Fibroblast of skin of right quadriceps (primary cell): ENCODE measurements at regions not wholly inside any gene's neighbourhood (a gene's known extent, or its start where the extent isn't known, plus 50 kb on each side); places are given as distances from the start of the nearest gene placed in this dataset.
A peak's percentile ranks its signal among the peaks of the same experiment; 100 is the strongest.
"Not testable (repeated sequence)": the region's sequence is repeated elsewhere in the genome, so short reads cannot be mapped to it uniquely, and the experiment has no call there.

Experiments
- DNase-seq: peaks from one replicate; pipeline ENCODE4 v3.0.0-alpha.2; 2013

DNA sequence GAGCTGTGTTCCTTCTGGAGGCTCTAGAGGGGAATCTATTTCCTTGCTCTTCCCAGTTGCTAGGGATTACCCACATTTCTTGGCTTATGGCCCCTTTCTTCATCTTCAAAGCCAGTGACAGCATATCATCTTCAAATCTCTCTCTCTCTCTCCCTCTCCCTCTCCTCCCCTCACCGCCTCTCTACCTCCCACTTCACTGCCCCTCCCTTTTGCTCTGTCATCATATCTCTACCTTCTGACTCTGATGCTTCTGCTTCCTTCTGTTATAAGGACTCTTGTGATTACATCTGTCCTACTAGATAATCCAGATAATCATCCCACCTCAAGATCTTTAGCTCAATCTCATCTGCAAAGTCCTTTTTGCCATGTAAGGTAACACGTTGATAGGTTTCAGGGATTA lies 93.1 kb upstream of the TEX13D start:
- DNase-seq = no peak

GRCh38 chrX:124239911-124240310 lies 92.5 kb upstream of the TEX13D start:
- no peak for DNase-seq

DNA sequence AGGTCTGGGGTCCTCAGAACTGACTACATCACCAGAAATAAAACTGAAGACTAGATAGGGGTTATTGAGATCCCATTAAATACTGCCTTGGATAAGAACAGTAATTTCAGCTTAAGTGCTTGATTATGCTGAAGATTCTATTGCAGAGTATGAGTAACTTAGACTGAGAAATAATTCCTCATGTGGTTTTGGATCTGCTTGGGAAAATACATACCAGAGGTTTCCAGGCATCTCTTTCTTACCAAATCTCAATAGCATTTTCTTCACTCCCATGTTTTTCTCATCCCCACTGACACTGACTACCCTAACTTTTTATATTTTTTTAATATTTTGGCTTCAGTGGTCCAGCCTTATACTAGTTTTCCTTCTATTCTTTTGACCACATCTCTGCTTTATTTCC lies 92.0 kb upstream of the TEX13D start:
- DNase-seq = peak; percentile 57

GRCh38 chrX:124242131-124242530 lies 90.3 kb upstream of the TEX13D start:
- peak; percentile 39 for DNase-seq

DNA sequence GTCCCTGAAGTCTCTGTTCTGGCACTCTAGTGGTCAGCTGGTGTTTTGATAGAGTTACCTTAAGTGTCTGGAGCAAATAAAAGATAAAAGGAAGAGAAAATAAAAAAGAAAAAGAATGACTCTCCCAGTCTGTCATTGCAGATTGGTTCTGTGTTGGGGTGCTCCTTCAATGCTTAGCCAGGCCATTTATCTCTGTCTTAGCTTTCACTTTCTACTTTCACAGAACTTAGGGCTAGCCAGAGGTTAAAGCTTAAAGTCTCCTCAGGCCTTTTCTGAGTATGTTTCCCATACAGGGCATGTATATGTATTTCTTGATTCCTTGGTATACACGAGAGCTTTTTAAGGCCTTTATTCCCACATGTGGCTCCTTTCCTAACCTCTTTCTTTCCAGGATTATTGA lies 83.1 kb upstream of the TEX13D start:
- DNase-seq = no peak

DNA sequence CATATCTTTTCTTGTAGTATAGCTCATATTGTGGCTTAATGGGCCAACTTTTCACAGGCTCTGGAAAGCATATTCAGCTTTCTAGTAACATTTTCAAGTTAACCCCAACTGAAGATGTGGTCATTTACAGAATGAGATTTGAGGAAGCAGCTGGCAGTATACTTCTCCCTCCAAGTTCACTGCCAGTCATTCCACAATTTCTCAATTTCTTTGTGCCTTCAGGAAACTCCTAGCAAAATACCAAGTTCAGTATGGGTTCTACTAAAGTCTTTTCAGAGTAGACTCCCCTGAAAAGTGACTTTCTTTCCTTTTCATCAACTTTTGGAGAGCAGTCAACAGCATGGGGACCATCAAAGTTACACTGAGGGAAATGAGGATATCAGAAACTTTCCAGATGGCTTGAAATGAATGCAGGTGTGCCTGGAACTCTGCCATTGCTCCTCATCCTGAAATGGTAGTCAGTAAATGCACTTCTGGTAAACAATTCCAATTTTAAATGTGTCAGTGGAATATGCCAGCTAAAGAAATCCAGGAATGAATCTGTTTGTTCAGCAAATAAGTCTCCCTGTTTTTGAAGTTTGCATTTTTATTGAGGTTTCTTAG lies 81.5 kb upstream of the TEX13D start:
- no peak for DNase-seq

GRCh38 chrX:124254611-124255010 lies 77.8 kb upstream of the TEX13D start:
- no peak for DNase-seq

DNA sequence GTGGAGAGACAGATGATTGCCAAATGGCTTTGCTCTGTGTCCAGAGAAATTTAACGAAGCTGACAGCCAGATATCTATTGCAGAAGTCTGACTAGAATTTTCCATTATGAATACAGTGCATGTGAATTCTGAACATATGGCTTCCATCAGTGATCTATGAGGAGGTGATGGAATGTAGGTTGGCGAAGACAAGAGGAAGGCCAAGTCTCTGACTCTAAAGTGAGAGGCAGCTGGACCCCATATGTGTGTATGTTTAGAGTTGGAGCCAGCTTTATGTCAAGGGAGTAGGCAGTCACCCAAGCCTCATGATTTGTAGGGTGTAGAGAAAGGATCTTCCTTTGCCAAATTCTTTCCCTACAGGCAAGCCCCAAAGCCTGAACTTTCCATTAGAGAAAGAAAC lies 76.2 kb upstream of the TEX13D start:
- peak; percentile 96 for DNase-seq

GRCh38 chrX:124256629-124257380 lies 75.7 kb upstream of the TEX13D start:
- no peak for DNase-seq

DNA sequence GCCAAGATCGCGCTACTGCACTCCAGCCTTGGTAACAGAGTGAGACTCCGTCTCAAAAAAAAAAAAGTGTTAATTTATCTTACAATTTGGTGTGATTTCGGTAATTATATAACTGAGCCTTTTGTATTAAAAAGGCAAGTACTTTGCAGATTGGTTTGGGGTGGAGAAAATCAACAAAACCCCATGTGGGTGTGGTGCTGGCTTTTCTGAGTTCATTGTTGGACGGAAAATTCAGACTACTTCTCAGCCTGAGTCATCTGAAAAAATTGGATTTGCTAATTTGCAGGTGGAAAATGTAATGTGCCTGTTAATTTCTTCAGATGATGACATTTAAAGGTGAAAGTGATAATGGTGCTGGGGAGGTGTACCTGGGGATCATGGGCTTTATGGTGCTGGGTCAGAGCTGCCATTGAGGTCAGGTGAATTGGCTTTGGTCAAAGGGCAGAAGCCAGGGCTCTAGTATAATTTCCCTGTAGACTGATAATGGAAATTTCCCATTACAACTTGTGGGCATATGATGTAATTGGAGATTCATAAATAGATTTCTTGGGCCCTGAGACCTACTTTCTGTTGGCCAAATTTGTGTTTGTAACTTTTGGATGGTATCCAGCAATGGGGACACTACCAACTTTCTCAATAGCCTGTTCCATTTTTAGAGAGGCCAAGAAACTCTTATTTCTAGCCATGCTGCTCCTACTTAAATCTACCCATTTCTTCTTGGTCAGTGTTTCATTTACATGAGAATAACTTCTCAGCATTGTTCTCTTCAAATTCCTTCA lies 74.3 kb upstream of the TEX13D start:
- no peak for DNase-seq

DNA sequence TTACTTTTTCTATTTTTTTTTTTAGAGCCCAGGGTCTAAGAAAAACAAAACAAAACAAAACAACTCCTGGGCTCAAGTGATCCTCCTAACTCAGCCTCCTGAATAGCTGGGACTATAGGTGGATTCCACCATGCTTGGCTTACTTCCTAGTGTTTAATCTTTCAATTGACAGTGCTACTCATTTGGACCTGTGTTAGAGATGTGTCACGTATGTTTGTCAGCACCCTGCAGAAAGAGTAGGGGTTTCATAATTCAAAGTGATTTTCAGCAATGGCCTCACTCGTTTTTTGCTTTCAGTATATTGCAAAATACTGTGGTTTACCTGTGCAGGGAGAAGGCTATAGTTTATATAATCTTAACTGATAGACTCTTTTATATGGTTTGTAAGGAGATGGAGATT lies 71.6 kb upstream of the TEX13D start:
- DNase-seq = no peak

DNA sequence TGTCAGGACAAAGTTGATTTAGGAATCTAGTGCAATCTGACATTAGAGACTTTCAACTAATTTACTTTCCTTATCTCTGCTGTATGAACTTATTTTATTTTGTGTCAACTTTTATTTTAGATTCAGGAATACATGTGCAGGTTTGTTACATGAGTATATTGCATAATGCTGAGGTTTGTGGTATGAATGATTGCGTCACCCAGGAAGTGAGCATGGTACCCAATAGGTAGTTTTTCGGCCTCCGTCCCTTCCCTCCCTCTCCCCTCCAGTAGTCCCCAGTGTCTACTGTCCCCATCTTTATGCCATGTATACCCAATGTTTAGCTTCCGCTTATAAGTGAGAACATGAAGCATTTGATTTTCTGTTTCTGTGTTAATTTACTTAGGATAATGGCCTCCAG lies 68.7 kb upstream of the TEX13D start:
- DNase-seq = no peak

GRCh38 chrX:124268099-124268498 lies 64.4 kb upstream of the TEX13D start:
- no peak for DNase-seq

DNA sequence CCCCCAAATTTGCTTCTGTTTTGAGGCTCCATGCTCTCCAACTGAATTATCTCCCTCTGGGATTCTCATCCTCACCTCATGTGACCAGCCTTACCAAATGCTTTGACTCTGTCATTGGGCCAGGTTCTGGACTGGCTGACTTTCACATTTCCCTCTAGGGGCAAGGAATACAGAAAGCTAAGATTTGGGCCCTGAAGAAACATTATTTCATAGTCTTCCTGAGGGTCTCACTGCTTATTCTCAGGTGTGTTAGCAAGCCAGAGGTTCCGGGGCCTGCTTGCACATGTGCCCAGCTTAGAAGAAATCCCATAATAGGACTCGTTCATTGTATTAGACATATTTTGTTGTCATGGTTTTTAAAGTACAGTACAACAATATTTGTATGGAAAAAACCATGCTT lies 62.6 kb upstream of the TEX13D start:
- no peak for DNase-seq

- DNase-seq = not testable (repeated sequence)
These were observed 60.9 kb upstream of the TEX13D start for GRCh38 chrX:124271599-124271998.

- DNase-seq = no peak
These were observed 60.0 kb upstream of the TEX13D start for GRCh38 chrX:124272370-124272982.

DNA sequence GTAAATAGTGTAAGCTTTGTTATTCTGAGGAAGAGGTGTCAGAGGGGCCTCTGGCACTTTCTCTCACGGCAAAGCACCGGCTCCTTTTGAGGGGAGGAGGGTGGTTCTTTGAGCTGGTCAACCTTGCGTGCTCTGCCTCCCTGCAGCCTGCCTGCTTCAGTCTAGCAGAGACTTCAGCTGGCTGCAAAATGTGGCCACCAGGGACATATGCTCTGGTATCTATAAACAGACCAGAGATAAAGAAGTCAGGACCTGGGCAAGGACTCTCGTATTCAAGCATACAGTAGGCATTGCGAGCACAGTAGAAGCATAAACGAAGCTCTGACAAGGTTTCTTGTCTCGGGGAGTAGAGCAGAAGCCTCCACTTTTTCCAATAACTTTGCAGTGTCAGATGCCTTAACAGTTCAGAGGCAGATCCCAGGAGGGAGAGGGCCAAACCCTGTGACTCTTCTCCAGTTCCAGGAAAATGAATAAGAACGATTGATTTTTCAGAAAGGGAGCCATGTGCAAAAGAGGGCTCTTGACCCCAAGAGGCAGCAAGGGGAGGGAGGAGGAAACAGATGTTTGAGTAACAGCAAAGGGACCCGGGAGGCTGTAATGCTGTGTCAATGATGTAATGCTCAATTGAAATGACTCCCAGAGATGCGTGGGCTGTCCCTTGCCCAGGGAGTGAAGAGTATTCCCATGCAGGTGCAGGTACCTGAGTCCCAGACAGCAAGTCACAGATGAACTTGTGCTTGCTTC lies 57.9 kb upstream of the TEX13D start:
- DNase-seq = no peak

- no peak for DNase-seq
These were observed 57.1 kb upstream of the TEX13D start for GRCh38 chrX:124275182-124275894.

DNA sequence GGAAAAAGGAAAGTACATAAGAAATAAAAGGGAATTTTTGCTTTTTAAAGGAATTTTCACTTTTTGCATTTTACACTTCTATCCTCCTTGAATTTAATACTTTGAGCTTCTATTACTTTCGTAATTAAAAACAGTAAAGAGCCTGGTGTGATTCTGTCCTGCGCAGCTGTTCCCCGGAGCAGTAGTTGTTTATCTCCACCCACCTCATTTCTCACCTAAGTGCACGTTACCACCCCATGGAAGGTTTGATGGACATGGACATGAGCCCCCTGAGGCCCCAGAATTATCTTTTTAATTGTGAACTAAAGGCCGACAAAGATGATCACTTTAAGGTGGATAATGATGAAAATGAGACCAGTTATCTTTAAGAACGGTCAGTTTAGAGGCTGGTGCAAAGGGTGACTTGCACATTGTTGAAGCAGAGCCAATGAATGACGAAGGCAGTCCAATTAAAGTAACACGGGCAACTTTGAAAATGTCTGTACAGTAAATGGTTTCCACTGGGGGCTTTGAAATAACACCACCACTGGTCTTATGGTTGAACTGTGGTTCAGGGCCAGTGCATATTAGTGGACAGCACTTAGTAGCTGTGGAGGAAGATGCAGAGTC lies 52.1 kb upstream of the TEX13D start:
- DNase-seq = no peak

GRCh38 chrX:124282580-124282979 lies 49.9 kb upstream of the TEX13D start:
- no peak for DNase-seq
